K562 (cell line): ENCODE measurements at regions not wholly inside any gene's neighbourhood (a gene's known extent, or its start where the extent isn't known, plus 50 kb on each side); places are given as distances from the start of the nearest gene placed in this dataset.

Experiments
- ATAC-seq: fragments of 200-7000 bp; cut with Tn5 transposase; 3 replicates; pipeline ENCODE4 v1.9.1; 2020; ENCODE audit warnings: moderate library complexity
- BruUV-seq: library from RNA; stranded (reverse); fragments of 400-500 nt; replicated peaks from 2 replicates; lab custom pipeline; 2021; lab: Mats Ljungman, UMichigan
- CTCF ChIA-PET: fragments of 300-600 bp; formaldehyde crosslinking; extraction: SDS; loops from one replicate; lab custom pipeline; 2021; ENCODE audit warnings: low intra/inter-chr PET ratio; lab: Yijun Ruan, JAX
- POLR2A ChIA-PET: fragments of 300-600, 350-650 bp; sonication (Branson Sonifier 250); formaldehyde crosslinking; extraction: SDS; loops from one replicate; lab custom pipeline; 2021; ENCODE audit warnings: antibody characterized with exemption, inconsistent platforms; lab: Yijun Ruan, JAX
- DNase-seq, 4 experiments: peaks; one replicate each; pipeline versions ENCODE4 v3.0.0 to v3.0.0-alpha.2; 2011 to 2018; ENCODE audit warnings: low spot score in 3 of 4, mixed read lengths in 3 of 4; ENCODE audit errors: extremely low read depth in 1 of 4
- FAIRE-seq: peaks from 2 replicates; lab custom pipeline; 2011; peaks lifted over from hg19 to GRCh38; lab: Jason Lieb, UNC
- H2AFZ ChIP-seq: 2 replicates; pipeline ENCODE4 v1.6.0; 2011; ENCODE audit warnings: low read depth, low read length, control low read depth, inconsistent platforms
- H3K27ac ChIP-seq: fragments of 200-600 bp; 3 replicates; pipeline ENCODE4 v1.8.0; 2011; ENCODE audit warnings: low read depth, mild to moderate bottlenecking, control low read depth, inconsistent platforms, low read length, moderate library complexity, mixed read lengths; ENCODE audit errors: extremely low read depth
- H3K27me3 ChIP-seq, 2 experiments: fragments of 300-600 bp in 1 of 2; 2 replicates in 1 of 2; 3 replicates in 1 of 2; pipeline versions ENCODE4 v1.6.0 to v1.8.0; 2011; ENCODE audit warnings: inconsistent platforms in 2 of 2, low read length in 2 of 2, mild to moderate bottlenecking in 1 of 2, mixed read lengths in 1 of 2, moderate library complexity in 1 of 2; ENCODE audit not compliant: control insufficient read depth in 2 of 2, insufficient read depth in 2 of 2
- H3K36me3 ChIP-seq: fragments of 300-600 bp; 3 replicates; pipeline ENCODE4 v1.8.0; 2011; ENCODE audit warnings: mild to moderate bottlenecking, low read length, inconsistent platforms; ENCODE audit not compliant: control insufficient read depth, insufficient read depth
- H3K4me1 ChIP-seq, 2 experiments: fragments of 200-600 bp in 1 of 2; replicated peaks in 1 of 2; 2 replicates in 1 of 2; 3 replicates in 1 of 2; pipeline versions ENCODE4 v1.5.1 to v1.8.0; 2011; ENCODE audit warnings: inconsistent platforms in 2 of 2, low read length in 2 of 2, mild to moderate bottlenecking in 1 of 2, mixed read lengths in 1 of 2, moderate library complexity in 1 of 2; ENCODE audit not compliant: control insufficient read depth in 2 of 2, insufficient read depth in 2 of 2
- H3K4me2 ChIP-seq: 2 replicates; pipeline ENCODE4 v1.6.1; 2011; ENCODE audit warnings: low read length, control low read depth, inconsistent platforms, mixed read lengths; ENCODE audit not compliant: insufficient read depth
- H3K4me3 ChIP-seq: fragments of 200-600 bp; sonication (generic), shearing (Covaris generic); 2 replicates; pipeline ENCODE4 v1.5.1; 2016; ENCODE audit warnings: control low read depth, inconsistent platforms
- H3K79me2 ChIP-seq: fragments of 200-600 bp; 3 replicates; pipeline ENCODE4 v1.8.0; 2011; ENCODE audit warnings: low read length, inconsistent platforms; ENCODE audit not compliant: control insufficient read depth, insufficient read depth
- H3K9ac ChIP-seq, 2 experiments: 2 replicates each; pipeline versions ENCODE4 v1.6.0 to v1.6.1; 2011; ENCODE audit warnings: low read depth in 2 of 2, low read length in 2 of 2, control low read depth in 1 of 2, inconsistent platforms in 1 of 2, mild to moderate bottlenecking in 1 of 2, mixed read lengths in 1 of 2; ENCODE audit not compliant: insufficient read depth in 1 of 2
- H3K9me1 ChIP-seq: one replicate; pipeline ENCODE4 v1.6.0; 2011; ENCODE audit warnings: inconsistent platforms, mild to moderate bottlenecking, low read length, moderate library complexity; ENCODE audit not compliant: control insufficient read depth, insufficient read depth
- H3K9me3 ChIP-seq: replicated peaks from 2 replicates; pipeline ENCODE4 v1.5.1; 2011; ENCODE audit warnings: low read depth, low read length, inconsistent platforms; ENCODE audit not compliant: control insufficient read depth, insufficient read depth
- H4K20me1 ChIP-seq: replicated peaks from 2 replicates; pipeline ENCODE4 v1.6.1; 2011; ENCODE audit warnings: low read length, inconsistent platforms, mixed read lengths; ENCODE audit not compliant: control insufficient read depth, insufficient read depth
- BCOR ChIP-seq: fragments of 450-650 bp; IDR thresholded peaks from 2 replicates; pipeline ENCODE4 v1.6.1; 2016
- CTCFL ChIP-seq: IDR thresholded peaks from 2 replicates; pipeline ENCODE4 v1.6.1; 2011; ENCODE audit warnings: borderline replicate concordance, low read depth, mild to moderate bottlenecking, moderate library complexity, low read length; ENCODE audit not compliant: insufficient read depth, poor library complexity, severe bottlenecking
- ELF4 ChIP-seq: fragments of 450-650 bp; formaldehyde crosslinking; IDR thresholded peaks from 2 replicates; pipeline ENCODE4 v1.4.0; 2022; ENCODE audit warnings: missing genetic modification characterization
- KDM5B ChIP-seq: fragments of 200-600 bp; sonication (generic); IDR thresholded peaks from 2 replicates; pipeline ENCODE4 v1.6.1; 2012; ENCODE audit warnings: low read depth, mild to moderate bottlenecking, moderate library complexity, low read length, control low read depth, inconsistent platforms; ENCODE audit not compliant: insufficient replicate concordance
- KHSRP ChIP-seq: fragments of 450-650 bp; IDR thresholded peaks from 2 replicates; pipeline ENCODE4 v1.6.1; 2017
- NFIC ChIP-seq: fragments of 450-650 bp; IDR thresholded peaks from 2 replicates; pipeline ENCODE4 v1.6.1; 2017; ENCODE audit warnings: mild to moderate bottlenecking, inconsistent platforms
- NFRKB ChIP-seq: fragments of 450-650 bp; IDR thresholded peaks from 2 replicates; pipeline ENCODE4 v1.6.1; 2016; ENCODE audit warnings: low read depth
- NR4A1 ChIP-seq, 2 experiments: fragments of 250-450 bp in 1 of 2; fragments of 450-650 bp in 1 of 2; sonication (Bioruptor Pico) in 1 of 2; IDR thresholded peaks; 2 replicates each; pipeline versions ENCODE4 v1.4.0 to v1.6.1; 2016 to 2020; ENCODE audit warnings: mild to moderate bottlenecking in 2 of 2, missing compliant biosample characterization in 1 of 2, missing genetic modification characterization in 1 of 2, moderate library complexity in 1 of 2
- PRPF4 ChIP-seq: fragments of 200-400 bp; formaldehyde crosslinking; IDR thresholded peaks from one replicate; pipeline ENCODE4 v1.6.1; 2017; ENCODE audit warnings: low read length, low read depth, mild to moderate bottlenecking; ENCODE audit not compliant: insufficient read depth, poor library complexity, severe bottlenecking
- SIN3A ChIP-seq, 2 experiments: fragments of 150-350 bp in 1 of 2; IDR thresholded peaks; 2 replicates each; pipeline ENCODE4 v1.6.1; 2011 to 2016; ENCODE audit warnings: borderline replicate concordance in 2 of 2, low read depth in 2 of 2, low read length in 2 of 2, mild to moderate bottlenecking in 2 of 2, moderate library complexity in 2 of 2; ENCODE audit not compliant: control insufficient read depth in 1 of 2
- SOX6 ChIP-seq: fragments of 450-650 bp; IDR thresholded peaks from 2 replicates; pipeline ENCODE4 v1.6.1; 2014; ENCODE audit warnings: mild to moderate bottlenecking
- ZNF316 ChIP-seq: fragments of 450-650 bp; IDR thresholded peaks from 2 replicates; pipeline ENCODE4 v1.6.1; 2016
- ZNF639 ChIP-seq, 2 experiments: fragments of 200-800 bp in 1 of 2; sonication (Bioruptor generic) in 1 of 2; sonication (generic) in 1 of 2; formaldehyde crosslinking in 1 of 2; IDR thresholded peaks in 1 of 2; conservative IDR thresholded peaks in 1 of 2; 2 replicates each; pipeline versions ENCODE4 v1.5.0 to v1.6.1; 2016 to 2020; ENCODE audit warnings: missing compliant biosample characterization in 1 of 2, missing genetic modification characterization in 1 of 2, missing genetic modification reagents in 1 of 2
- WGBS: fragments of 100-300 bp; shearing (Covaris generic); methylation state at CpG from one replicate; pipeline ENCODE4 v1.1.6; 2016; ENCODE audit warnings: low coverage, mixed read lengths; ENCODE audit not compliant: insufficient coverage; ENCODE audit errors: missing lambda C conversion rate; 5-methylcytosine and 5-hydroxymethylcytosine counted together
- in situ Hi-C: fragments of 300-500 bp; cut with MboI; formaldehyde crosslinking; loops from 4 replicates; pipeline ENCODE4 v1.15.0; 2018; ENCODE audit warnings: inconsistent platforms, mixed read lengths
- intact Hi-C: fragments of 100-400 bp; cut with micrococcal nuclease; formaldehyde crosslinking; loops from 2 replicates; pipeline ENCODE4 v1.14.2; 2022

GRCh38 chr10:86601956-86602602, 52.3 kb upstream of the OPN4 start (continued):
- TF ChIP-seq CTCFL (no peak), SIN3A (IDR thresholded peaks at IDR 0.05; ENCODE audit: borderline replicate concordance in 2 of 2, control insufficient read depth in 1 of 2, low read depth in 2 of 2, low read length in 2 of 2) (no peak)

- no TSS peak for BruUV-seq
- DNase-seq: no peak
- H3K4me3 ChIP-seq: no peak overlapping the region
- no peaks in the 10 kb centered on the region for H3K36me3 ChIP-seq
- intact Hi-C loops: no loop called here
- TF ChIP-seq NR4A1 (CRISPR knock-in tag; IDR thresholded peaks at IDR 0.05): no peak
- TF ChIP-seq NR4A1 (tag; IDR thresholded peaks at IDR 0.05): no peak
- TF ChIP-seq KDM5B: no peak
- TF ChIP-seq ZNF639 (CRISPR knock-in tag; conservative IDR thresholded peaks at IDR 0.05 in 1 of 2, IDR thresholded peaks at IDR 0.05 in 1 of 2): no peak
- no peak for TF ChIP-seq BCOR
- no peak for TF ChIP-seq ELF4 (CRISPR knock-in tag)
- no peak for TF ChIP-seq NFRKB
- no peak for TF ChIP-seq SOX6
- TF ChIP-seq KHSRP: no peak
- TF ChIP-seq NFIC: no peak
- TF ChIP-seq ZNF316: no peak
- TF ChIP-seq PRPF4: no peak
- no peak for FAIRE-seq
- H2AFZ ChIP-seq: no peak overlapping the region
- H3K9me1 ChIP-seq: no peaks in the 10 kb centered on the region
- H3K4me1 ChIP-seq: no peaks in the 10 kb centered on the region; a peak in 1 of 5 replicates
- no peak overlapping the region for H3K27ac ChIP-seq
- no peaks in the 10 kb centered on the region for H4K20me1 ChIP-seq
- no peak overlapping the region for H3K9ac ChIP-seq
- 27% methylated on average over 4 of the region's 4 CpGs for WGBS
- CTCF ChIA-PET: no interaction called here
- no peak for ATAC-seq
- peaks cover 2 to 4% of the 10 kb centered on the region in 2 experiments; a peak in 3 of 5 replicates for H3K27me3 ChIP-seq
- no peaks in the 10 kb centered on the region for H3K9me3 ChIP-seq
- POLR2A ChIA-PET: no interaction called here
- in situ Hi-C loops: no loop called here
- no peaks in the 10 kb centered on the region for H3K79me2 ChIP-seq
- no peak overlapping the region for H3K4me2 ChIP-seq
These were observed 51.1 kb upstream of the OPN4 start for GRCh38 chr10:86603256-86603655.
